LNCaP clone FGC (cell line): ENCODE measurements at regions not wholly inside any gene's neighbourhood (a gene's known extent, or its start where the extent isn't known, plus 50 kb on each side); places are given as distances from the start of the nearest gene placed in this dataset.

ENCODE experiments used
- DNase-seq: peaks from one replicate; pipeline ENCODE4 v3.0.0-alpha.2; 2011; ENCODE audit warnings: low read depth
- H3K4me3 ChIP-seq: 2 replicates; pipeline ENCODE4 v1.5.1; 2011; ENCODE audit warnings: mild to moderate bottlenecking, low read depth, low read length, control low read depth
- TF ChIP-seq, protein P1 (sequence below): IDR thresholded peaks from 2 replicates; pipeline ENCODE4 v1.5.1; 2012; ENCODE audit warnings: mild to moderate bottlenecking; ENCODE audit not compliant: control insufficient read depth, insufficient read depth; ENCODE audit errors: extremely low read depth

DNA sequence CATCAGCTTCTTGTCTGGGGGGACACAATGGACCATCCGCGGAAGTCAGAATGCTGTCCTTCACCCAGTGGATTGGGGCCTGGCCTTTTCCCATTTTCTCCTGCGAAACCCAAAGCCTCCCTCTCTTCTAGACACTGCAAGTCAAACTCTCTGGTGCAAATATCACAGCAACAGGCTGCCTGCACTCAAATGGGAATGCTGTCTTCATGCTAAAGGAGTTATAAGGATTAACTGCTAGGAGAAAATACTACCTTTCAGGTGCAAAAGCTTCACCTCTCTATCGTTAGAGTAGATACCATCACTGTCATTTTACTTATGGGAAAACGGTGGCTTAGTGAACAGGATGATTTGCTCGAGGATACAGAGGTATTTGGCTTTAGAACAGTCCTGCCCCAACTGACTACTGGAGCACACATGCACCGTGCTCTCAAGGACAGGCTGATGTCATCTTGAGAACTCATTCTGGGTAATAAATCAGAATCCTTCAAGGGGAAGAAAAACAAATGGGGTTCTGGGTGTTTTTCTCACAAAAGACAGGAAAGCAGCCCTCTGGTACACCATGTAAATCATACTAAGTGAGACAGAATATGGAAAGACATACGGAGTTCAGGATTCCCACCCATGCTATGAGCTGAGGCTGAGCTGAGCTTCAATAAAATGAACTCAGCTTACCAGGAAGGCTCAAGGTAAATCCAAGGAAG, 100.9 kb downstream of the SAMD9 start:
- TF ChIP-seq, protein P1, sequence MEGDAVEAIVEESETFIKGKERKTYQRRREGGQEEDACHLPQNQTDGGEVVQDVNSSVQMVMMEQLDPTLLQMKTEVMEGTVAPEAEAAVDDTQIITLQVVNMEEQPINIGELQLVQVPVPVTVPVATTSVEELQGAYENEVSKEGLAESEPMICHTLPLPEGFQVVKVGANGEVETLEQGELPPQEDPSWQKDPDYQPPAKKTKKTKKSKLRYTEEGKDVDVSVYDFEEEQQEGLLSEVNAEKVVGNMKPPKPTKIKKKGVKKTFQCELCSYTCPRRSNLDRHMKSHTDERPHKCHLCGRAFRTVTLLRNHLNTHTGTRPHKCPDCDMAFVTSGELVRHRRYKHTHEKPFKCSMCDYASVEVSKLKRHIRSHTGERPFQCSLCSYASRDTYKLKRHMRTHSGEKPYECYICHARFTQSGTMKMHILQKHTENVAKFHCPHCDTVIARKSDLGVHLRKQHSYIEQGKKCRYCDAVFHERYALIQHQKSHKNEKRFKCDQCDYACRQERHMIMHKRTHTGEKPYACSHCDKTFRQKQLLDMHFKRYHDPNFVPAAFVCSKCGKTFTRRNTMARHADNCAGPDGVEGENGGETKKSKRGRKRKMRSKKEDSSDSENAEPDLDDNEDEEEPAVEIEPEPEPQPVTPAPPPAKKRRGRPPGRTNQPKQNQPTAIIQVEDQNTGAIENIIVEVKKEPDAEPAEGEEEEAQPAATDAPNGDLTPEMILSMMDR: no peak
- DNase-seq: no peak
- no peak overlapping the region for H3K4me3 ChIP-seq

DNA sequence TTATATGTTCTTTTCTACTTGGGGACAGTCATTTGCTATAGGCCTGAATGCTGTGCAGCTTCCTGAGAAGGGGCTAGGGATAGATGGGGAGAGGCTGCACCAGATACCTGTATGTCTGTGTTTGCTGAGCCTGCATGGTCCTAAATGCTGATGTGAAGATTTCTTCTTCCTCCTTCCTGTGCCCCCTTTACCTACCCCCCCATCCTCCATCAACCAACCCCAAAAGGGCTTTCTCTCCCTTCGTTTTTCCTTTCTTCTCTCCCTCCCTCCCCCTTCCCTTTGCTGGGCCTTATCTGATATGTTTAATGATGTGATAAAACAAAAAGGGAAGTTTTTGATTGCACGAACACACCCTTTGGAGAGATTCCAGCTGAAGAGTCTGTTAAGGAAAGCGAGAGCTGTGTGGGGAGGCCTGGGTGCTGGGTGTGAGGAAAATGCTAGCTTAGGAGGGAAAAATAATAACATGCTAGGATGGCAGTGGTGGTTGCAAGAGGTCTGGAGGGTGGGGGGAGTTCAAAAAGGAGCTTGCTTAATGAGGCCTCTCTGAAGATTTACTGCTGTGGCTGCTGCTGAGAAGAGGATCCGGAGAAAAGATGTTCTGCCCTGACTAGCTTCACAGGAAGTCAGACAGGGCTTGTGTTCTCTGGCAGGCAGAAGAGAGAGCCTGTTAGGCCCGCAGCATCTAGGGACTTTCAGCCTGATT, 101.8 kb downstream of the SAMD9 start:
- H3K4me3 ChIP-seq: no peak overlapping the region
- TF ChIP-seq, protein P1: no peak
- DNase-seq: no peak

DNA sequence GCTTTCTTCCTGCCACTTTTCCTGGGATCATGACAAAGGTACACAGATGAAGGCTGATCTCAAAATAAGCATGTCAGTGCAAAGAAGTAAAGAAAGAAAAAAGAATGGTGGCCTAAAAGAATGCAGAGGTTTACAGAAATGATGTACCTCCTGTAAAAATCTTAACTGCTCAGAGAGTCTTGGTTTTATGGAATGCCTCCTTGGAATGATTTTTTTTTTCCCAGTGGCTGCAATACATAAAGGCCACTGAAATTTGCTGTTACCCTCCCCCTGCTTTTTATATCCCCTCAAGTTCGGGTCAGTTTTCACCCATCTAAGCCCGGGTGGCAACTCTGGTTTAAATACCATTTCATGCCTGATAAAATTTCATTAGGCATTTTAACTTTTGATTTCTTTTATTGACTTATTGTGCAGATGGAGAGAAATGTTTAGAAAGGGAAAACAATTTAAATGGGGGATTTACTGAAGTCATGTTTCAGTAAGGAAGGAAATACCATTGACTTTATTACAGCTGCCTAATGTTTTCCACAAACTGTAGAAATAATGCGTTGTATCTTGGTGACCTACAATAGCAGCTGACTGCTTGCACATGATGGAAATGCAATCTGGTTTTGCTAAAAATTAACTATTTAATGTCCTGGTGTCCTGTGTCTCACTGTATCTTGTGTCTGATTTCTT, 102.5 kb downstream of the SAMD9 start:
- no peak for DNase-seq
- TF ChIP-seq, protein P1: no peak
- H3K4me3 ChIP-seq: no peak overlapping the region

DNA sequence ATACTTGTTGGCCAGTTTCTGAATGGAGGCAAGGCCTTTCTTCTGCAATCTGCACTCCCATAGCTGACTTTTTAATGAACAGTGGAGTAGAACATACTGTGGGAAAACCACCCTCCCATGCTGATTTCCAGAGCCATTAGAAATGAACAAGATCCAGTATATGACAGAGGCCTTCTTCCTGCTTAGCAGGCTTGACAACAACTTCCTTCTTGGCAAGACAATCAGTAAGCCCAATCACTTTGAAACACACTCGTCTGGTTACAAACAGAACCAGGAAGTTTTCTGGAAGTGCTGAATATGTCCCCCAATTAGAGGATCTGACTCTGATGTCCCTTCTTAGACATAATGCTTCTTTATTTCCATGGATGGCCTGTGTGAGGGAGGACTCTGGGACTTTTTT, 103.4 kb downstream of the SAMD9 start:
- TF ChIP-seq, protein P1: no peak
- DNase-seq: peak; percentile 85
- H3K4me3 ChIP-seq: no peak overlapping the region

DNA sequence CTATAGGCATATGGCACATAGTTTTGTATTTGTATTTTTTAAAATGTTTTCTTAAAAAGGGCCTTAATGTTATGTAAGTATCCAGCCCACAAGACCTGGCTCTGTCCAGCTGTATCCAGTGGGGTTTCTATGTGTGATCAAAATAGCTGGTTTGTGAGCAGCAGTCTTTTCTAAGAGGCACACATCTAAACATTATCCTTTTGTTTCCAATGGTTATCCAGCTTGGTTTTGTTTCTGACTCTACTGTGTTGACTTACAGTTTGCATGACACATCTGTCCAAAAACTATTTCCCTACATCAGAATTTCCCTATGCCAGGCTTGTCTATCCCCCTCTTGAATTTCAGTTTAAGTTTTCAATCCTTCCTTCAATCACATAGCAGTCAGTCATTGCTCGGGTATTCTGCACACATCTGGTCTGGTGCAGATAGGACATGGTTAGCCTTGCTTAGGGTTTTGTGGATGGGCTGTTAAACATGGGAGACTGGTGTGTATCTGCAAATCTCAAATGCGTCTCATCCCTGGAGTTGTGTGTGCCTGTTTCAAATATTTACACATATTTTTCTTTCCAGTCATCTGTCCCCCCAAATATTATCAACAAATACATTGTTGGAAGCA, 104.2 kb downstream of the SAMD9 start:
- TF ChIP-seq, protein P1: no peak
- DNase-seq: no peak
- H3K4me3 ChIP-seq: no peak overlapping the region

DNA sequence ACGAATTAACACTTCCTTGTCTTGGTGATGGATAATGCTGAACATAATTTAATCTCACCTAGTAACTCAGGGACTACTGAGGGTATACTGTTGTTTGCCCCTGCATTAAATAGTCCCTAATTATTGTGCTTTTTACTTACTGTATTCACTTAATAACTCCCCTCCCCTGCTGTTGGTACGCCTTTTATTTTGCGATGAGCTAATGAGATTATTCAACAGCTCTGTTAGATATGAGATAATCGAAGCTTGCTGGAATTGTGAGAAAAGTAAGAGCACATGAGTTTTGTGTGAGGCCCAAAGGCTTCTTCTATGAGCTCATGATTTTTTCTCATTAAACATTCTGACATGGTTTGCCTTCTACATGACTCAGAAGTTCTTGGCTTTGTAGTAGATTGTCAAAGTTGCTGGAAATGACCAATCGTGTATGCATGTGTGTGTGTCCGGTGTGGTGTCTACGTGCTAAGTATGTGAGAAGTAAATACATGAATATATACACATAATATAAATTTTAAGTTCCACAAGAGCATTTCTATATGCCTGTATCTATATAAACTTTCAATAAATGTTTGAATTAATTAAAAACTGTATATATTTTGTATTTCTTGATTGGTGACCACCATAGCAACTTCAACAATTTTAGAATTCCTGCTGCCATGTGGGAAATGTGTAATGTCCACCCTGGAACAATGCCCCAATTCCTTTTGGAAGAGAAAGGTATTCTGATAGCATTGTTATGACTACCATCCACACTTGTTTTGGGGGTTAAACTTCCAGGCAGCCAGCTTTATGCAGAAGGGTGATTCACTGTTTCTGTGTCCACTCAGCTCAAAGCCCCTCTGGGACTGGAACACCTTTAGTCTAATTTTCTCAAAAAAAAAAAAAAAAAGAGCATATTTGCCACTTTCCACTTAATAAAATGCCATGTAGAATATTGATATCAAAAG, 106.2 kb downstream of the SAMD9 start:
- no peak overlapping the region for H3K4me3 ChIP-seq
- TF ChIP-seq, protein P1: no peak
- DNase-seq: no peak
